ENCODE measurements at regions not wholly inside any gene's neighbourhood (a gene's known extent, or its start where the extent isn't known, plus 50 kb on each side); places are given as distances from the start of the nearest gene placed in this dataset.
"Not testable (repeated sequence)": the region's sequence is repeated elsewhere in the genome, so short reads cannot be mapped to it uniquely, and the experiment has no call there.

- no peak for TF ChIP-seq CTCF (IDR thresholded peaks at IDR 0.05; ENCODE audit: insufficient read depth, low read length)
- no peak overlapping the region for H3K4me3 ChIP-seq (ENCODE audit: low read depth, low read length)
- no peak for DNase-seq (ENCODE audit: low read depth)
Measured at GRCh38 chr10:28988980-28989379, 299.9 kb upstream of the LYZL1 start.

GRCh38 chr10:28991333-28992270 is 297.3 kb upstream of the LYZL1 start:
- peak; percentile 70 for TF ChIP-seq CTCF (IDR thresholded peaks at IDR 0.05; ENCODE audit: insufficient read depth, low read length)
- no peak overlapping the region for H3K4me3 ChIP-seq (ENCODE audit: low read depth, low read length)
- DNase-seq (ENCODE audit: low read depth) = peak; percentile 68

- no peak for TF ChIP-seq CTCF (IDR thresholded peaks at IDR 0.05; ENCODE audit: insufficient read depth, low read length)
- no peak overlapping the region for H3K4me3 ChIP-seq (ENCODE audit: low read depth, low read length)
- no peak for DNase-seq (ENCODE audit: low read depth)
Measured at GRCh38 chr10:28993056-28993455, 295.8 kb upstream of the LYZL1 start.

GRCh38 chr10:28993861-28994260 is 295.0 kb upstream of the LYZL1 start:
- no peak for TF ChIP-seq CTCF (IDR thresholded peaks at IDR 0.05; ENCODE audit: insufficient read depth, low read length)
- no peak overlapping the region for H3K4me3 ChIP-seq (ENCODE audit: low read depth, low read length)
- DNase-seq (ENCODE audit: low read depth) = no peak

GRCh38 chr10:28994802-28995201 is 294.1 kb upstream of the LYZL1 start:
- DNase-seq (ENCODE audit: low read depth); H3K4me3 ChIP-seq (ENCODE audit: low read depth, low read length): not testable (repeated sequence)

- no peak for TF ChIP-seq CTCF (IDR thresholded peaks at IDR 0.05; ENCODE audit: insufficient read depth, low read length)
- no peak overlapping the region for H3K4me3 ChIP-seq (ENCODE audit: low read depth, low read length)
- no peak for DNase-seq (ENCODE audit: low read depth)
Measured at GRCh38 chr10:28995497-28995896, 293.4 kb upstream of the LYZL1 start.

- H3K4me3 ChIP-seq (ENCODE audit: low read depth, low read length) = no peak overlapping the region
- no peak for DNase-seq (ENCODE audit: low read depth)
- TF ChIP-seq CTCF (IDR thresholded peaks at IDR 0.05; ENCODE audit: insufficient read depth, low read length) = no peak
Measured at GRCh38 chr10:28996345-28996744, 292.5 kb upstream of the LYZL1 start.
